ENCODE measurements at regions not wholly inside any gene's neighbourhood (a gene's known extent, or its start where the extent isn't known, plus 50 kb on each side); places are given as distances from the start of the nearest gene placed in this dataset.
A peak's percentile ranks its signal among the peaks of the same experiment; 100 is the strongest.

GRCh38 chr7:126179916-126180315 lies 1072.8 kb downstream of the GRM8 start:
- TF ChIP-seq ZFX (IDR thresholded peaks at IDR 0.05; ENCODE audit: borderline replicate concordance) (no peak), CTCF (IDR thresholded peaks at IDR 0.05) (no peak)
- peak overlapping the region; percentile 4; the same call in 1 of the 2 replicates for H3K27ac ChIP-seq

- no peak for TF ChIP-seq CTCF (IDR thresholded peaks at IDR 0.05)
- no peak for TF ChIP-seq ZFX (IDR thresholded peaks at IDR 0.05; ENCODE audit: borderline replicate concordance)
- H3K27ac ChIP-seq: peak overlapping the region; percentile 4; the same call in 1 of the 2 replicates
Measured at GRCh38 chr7:126178865-126179264, 1073.9 kb downstream of the GRM8 start.

GRCh38 chr7:126177782-126178181 lies 1075.0 kb downstream of the GRM8 start:
- H3K27ac ChIP-seq: no peak overlapping the region
- no peak for TF ChIP-seq ZFX (IDR thresholded peaks at IDR 0.05; ENCODE audit: borderline replicate concordance)
- TF ChIP-seq CTCF (IDR thresholded peaks at IDR 0.05): no peak

GRCh38 chr7:126166645-126167044 lies 1086.1 kb downstream of the GRM8 start:
- no peak for TF ChIP-seq CTCF (IDR thresholded peaks at IDR 0.05)
- TF ChIP-seq ZFX (IDR thresholded peaks at IDR 0.05; ENCODE audit: borderline replicate concordance): no peak
- H3K27ac ChIP-seq: no peak overlapping the region

- TF ChIP-seq ZFX (IDR thresholded peaks at IDR 0.05; ENCODE audit: borderline replicate concordance): no peak
- no peak for TF ChIP-seq CTCF (IDR thresholded peaks at IDR 0.05)
- no peak overlapping the region for H3K27ac ChIP-seq
Measured at GRCh38 chr7:126163647-126164046, 1089.1 kb downstream of the GRM8 start.

- H3K27ac ChIP-seq: no peak overlapping the region
- no peak for TF ChIP-seq ZFX (IDR thresholded peaks at IDR 0.05; ENCODE audit: borderline replicate concordance)
- TF ChIP-seq CTCF (IDR thresholded peaks at IDR 0.05): no peak
Measured at GRCh38 chr7:126157391-126157790, 1095.3 kb downstream of the GRM8 start.

GRCh38 chr7:126150278-126150958 lies 1102.3 kb downstream of the GRM8 start:
- TF ChIP-seq CTCF (IDR thresholded peaks at IDR 0.05) (no peak), ZFX (IDR thresholded peaks at IDR 0.05; ENCODE audit: borderline replicate concordance) (no peak)
- no peak overlapping the region for H3K27ac ChIP-seq
